ENCODE measurements at regions not wholly inside any gene's neighbourhood (a gene's known extent, or its start where the extent isn't known, plus 50 kb on each side); places are given as distances from the start of the nearest gene placed in this dataset.

DNA sequence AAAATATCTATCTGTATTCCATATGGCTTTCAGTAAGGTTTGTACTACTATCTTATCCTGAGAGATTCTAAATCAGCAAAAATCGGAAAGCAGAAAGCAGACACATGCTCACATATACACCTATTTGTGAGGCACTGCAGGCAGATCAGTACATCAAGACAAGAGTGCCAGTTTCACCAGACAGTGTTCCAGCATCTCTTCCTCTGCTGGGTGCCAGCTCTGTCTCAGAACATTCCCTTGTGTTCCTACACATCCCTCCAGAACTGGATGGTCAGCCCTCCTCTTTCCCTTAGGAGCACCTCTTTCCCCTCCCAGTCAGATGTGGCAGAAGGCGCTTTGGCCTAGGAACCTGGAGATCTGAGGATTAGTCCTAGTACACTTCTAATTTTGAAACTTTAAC is 121.3 kb upstream of the IL12A start:
- TF ChIP-seq, protein P1, sequence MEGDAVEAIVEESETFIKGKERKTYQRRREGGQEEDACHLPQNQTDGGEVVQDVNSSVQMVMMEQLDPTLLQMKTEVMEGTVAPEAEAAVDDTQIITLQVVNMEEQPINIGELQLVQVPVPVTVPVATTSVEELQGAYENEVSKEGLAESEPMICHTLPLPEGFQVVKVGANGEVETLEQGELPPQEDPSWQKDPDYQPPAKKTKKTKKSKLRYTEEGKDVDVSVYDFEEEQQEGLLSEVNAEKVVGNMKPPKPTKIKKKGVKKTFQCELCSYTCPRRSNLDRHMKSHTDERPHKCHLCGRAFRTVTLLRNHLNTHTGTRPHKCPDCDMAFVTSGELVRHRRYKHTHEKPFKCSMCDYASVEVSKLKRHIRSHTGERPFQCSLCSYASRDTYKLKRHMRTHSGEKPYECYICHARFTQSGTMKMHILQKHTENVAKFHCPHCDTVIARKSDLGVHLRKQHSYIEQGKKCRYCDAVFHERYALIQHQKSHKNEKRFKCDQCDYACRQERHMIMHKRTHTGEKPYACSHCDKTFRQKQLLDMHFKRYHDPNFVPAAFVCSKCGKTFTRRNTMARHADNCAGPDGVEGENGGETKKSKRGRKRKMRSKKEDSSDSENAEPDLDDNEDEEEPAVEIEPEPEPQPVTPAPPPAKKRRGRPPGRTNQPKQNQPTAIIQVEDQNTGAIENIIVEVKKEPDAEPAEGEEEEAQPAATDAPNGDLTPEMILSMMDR (optimal IDR thresholded peaks at IDR 0.05 in 1 of 3, IDR thresholded peaks at IDR 0.05 in 1 of 3, conservative IDR thresholded peaks at IDR 0.05 in 1 of 3; ENCODE audit: extremely low read depth in 1 of 3, insufficient read depth in 2 of 3, low read length in 3 of 3) = no peak
- no peak for TF ChIP-seq EZH2 (IDR thresholded peaks at IDR 0.05; ENCODE audit: low read length)
- dilution Hi-C loops (cut with MboI; ENCODE audit: extremely low pct_ligation_motif_present, low sequenced_read_pairs) = no loop called here
- H3K9me3 ChIP-seq (ENCODE audit: control insufficient read depth, low read depth, low read length) = no peaks in the 10 kb centered on the region
- no peak overlapping the region for H2AFZ ChIP-seq (ENCODE audit: control insufficient read depth, low read length)
- H3K27ac ChIP-seq (ENCODE audit: control insufficient read depth, insufficient read depth, low read length) = no peak overlapping the region
- peaks cover 7% of the 10 kb centered on the region for H3K4me1 ChIP-seq (ENCODE audit: control insufficient read depth, extremely low read depth, insufficient read depth, low read length)
- H3K79me2 ChIP-seq (ENCODE audit: control insufficient read depth, insufficient read depth, low read length) = peaks cover 23% of the 10 kb centered on the region
- H4K20me1 ChIP-seq (ENCODE audit: control insufficient read depth, extremely low read depth, insufficient read depth, low read length) = no peaks in the 10 kb centered on the region
- H3K27me3 ChIP-seq (ENCODE audit: control insufficient read depth, extremely low read depth, insufficient read depth, low read length) = no peaks in the 10 kb centered on the region
- no peaks in the 10 kb centered on the region for H3K36me3 ChIP-seq (ENCODE audit: control insufficient read depth in 2 of 2, extremely low read depth in 1 of 2, insufficient read depth in 2 of 2, low read length in 2 of 2)
- H3K9me1 ChIP-seq (ENCODE audit: control insufficient read depth, extremely low read depth, insufficient read depth, low read length) = no peaks in the 10 kb centered on the region
- no peak overlapping the region for H3K4me2 ChIP-seq (ENCODE audit: control insufficient read depth, extremely low read depth, insufficient read depth, low read depth, low read length)
- no peak overlapping the region for H3K9ac ChIP-seq (ENCODE audit: control insufficient read depth, extremely low read depth, insufficient read depth, low read length)
- FAIRE-seq (no peak), DNase-seq (ENCODE audit: low read depth, low spot score) (no peak)
- no peak overlapping the region for H3K4me3 ChIP-seq (ENCODE audit: control insufficient read depth in 2 of 3, extremely low read depth in 1 of 3, insufficient read depth in 2 of 3, low read depth in 1 of 3, low read length in 3 of 3)

DNA sequence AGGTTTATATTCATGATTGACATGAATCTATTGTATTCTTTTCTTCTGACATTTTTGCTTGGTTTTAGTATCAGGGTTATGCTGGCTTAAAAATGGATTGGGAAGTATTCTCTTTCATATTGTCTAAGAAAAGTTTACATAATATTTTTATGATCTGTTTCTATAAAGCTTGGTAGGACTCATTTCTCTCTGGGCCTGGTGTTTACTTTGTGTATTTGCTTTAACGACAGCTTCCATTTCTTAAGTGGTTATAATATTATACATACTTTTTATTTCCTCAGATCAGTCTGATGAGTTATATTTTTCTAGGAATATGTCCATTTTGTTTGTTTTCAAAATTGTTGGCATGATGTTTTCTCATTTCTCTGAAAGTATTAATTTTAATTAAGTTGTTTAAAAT is 117.9 kb upstream of the IL12A start:
- H3K27ac ChIP-seq (ENCODE audit: control insufficient read depth, insufficient read depth, low read length) = no peak overlapping the region
- H3K4me1 ChIP-seq (ENCODE audit: control insufficient read depth, extremely low read depth, insufficient read depth, low read length) = peaks cover 17% of the 10 kb centered on the region
- H3K9me1 ChIP-seq (ENCODE audit: control insufficient read depth, extremely low read depth, insufficient read depth, low read length) = no peaks in the 10 kb centered on the region
- peaks cover 15% of the 10 kb centered on the region for H3K79me2 ChIP-seq (ENCODE audit: control insufficient read depth, insufficient read depth, low read length)
- DNase-seq (ENCODE audit: low read depth, low spot score) (no peak), FAIRE-seq (no peak)
- no peak overlapping the region for H3K9ac ChIP-seq (ENCODE audit: control insufficient read depth, extremely low read depth, insufficient read depth, low read length)
- H3K4me2 ChIP-seq (ENCODE audit: control insufficient read depth, extremely low read depth, insufficient read depth, low read depth, low read length) = no peak overlapping the region
- dilution Hi-C loops (cut with MboI; ENCODE audit: extremely low pct_ligation_motif_present, low sequenced_read_pairs) = no loop called here
- no peaks in the 10 kb centered on the region for H3K27me3 ChIP-seq (ENCODE audit: control insufficient read depth, extremely low read depth, insufficient read depth, low read length)
- no peak overlapping the region for H3K4me3 ChIP-seq (ENCODE audit: control insufficient read depth in 2 of 3, extremely low read depth in 1 of 3, insufficient read depth in 2 of 3, low read depth in 1 of 3, low read length in 3 of 3)
- no peaks in the 10 kb centered on the region for H3K9me3 ChIP-seq (ENCODE audit: control insufficient read depth, low read depth, low read length)
- H3K36me3 ChIP-seq (ENCODE audit: control insufficient read depth in 2 of 2, extremely low read depth in 1 of 2, insufficient read depth in 2 of 2, low read length in 2 of 2) = no peaks in the 10 kb centered on the region
- TF ChIP-seq, protein P1 (optimal IDR thresholded peaks at IDR 0.05 in 1 of 3, IDR thresholded peaks at IDR 0.05 in 1 of 3, conservative IDR thresholded peaks at IDR 0.05 in 1 of 3; ENCODE audit: extremely low read depth in 1 of 3, insufficient read depth in 2 of 3, low read length in 3 of 3) = no peak
- no peak for TF ChIP-seq EZH2 (IDR thresholded peaks at IDR 0.05; ENCODE audit: low read length)
- H2AFZ ChIP-seq (ENCODE audit: control insufficient read depth, low read length) = no peak overlapping the region
- H4K20me1 ChIP-seq (ENCODE audit: control insufficient read depth, extremely low read depth, insufficient read depth, low read length) = no peaks in the 10 kb centered on the region
